Suprapubic skin (tissue), 4 donors: ENCODE measurements at regions not wholly inside any gene's neighbourhood (a gene's known extent, or its start where the extent isn't known, plus 50 kb on each side); places are given as distances from the start of the nearest gene placed in this dataset.

Experiments used
- CTCF ChIP-seq, 2 donors: fragments of 200-600 bp in 1 of 2; fragments of 450-650 bp in 1 of 2; sonication (generic) in 1 of 2; IDR thresholded peaks; one replicate each; pipeline ENCODE4 v1.5.1; 2016 to 2019; ENCODE audit warnings: antibody characterized with exemption in 2 of 2, mild to moderate bottlenecking in 1 of 2, moderate library complexity in 1 of 2
- EP300 ChIP-seq: sonication (generic); formaldehyde crosslinking; IDR thresholded peaks from one replicate; pipeline ENCODE4 v1.6.1; 2017; ENCODE audit warnings: antibody characterized with exemption
- POLR2A ChIP-seq, 2 donors: fragments of 450-650 bp; IDR thresholded peaks; one replicate each; pipeline ENCODE4 v1.6.1; 2017; ENCODE audit warnings: antibody characterized with exemption in 2 of 2, mild to moderate bottlenecking in 2 of 2, moderate library complexity in 2 of 2
- POLR2AphosphoS5 ChIP-seq, 3 donors: sonication (generic); formaldehyde crosslinking; IDR thresholded peaks; one replicate each; pipeline ENCODE4 v1.6.1; 2017; ENCODE audit warnings: antibody characterized with exemption in 3 of 3

- TF ChIP-seq CTCF (IDR thresholded peaks at IDR 0.05) (no peak), POLR2A (IDR thresholded peaks at IDR 0.05) (no peak), EP300 (no peak), POLR2AphosphoS5 (IDR thresholded peaks at IDR 0.05) (no peak)
Measured at GRCh38 chr5:18091142-18091541, 456.9 kb downstream of the TAF11L14 start.
